GM23248 (cell line): ENCODE measurements at regions not wholly inside any gene's neighbourhood (a gene's known extent, or its start where the extent isn't known, plus 50 kb on each side); places are given as distances from the start of the nearest gene placed in this dataset.

Source experiments
- DNase-seq: peaks from one replicate; pipeline ENCODE4 v3.0.0-alpha.2; 2015
- H2AFZ ChIP-seq: fragments of 200-600 bp; sonication (generic); 2 replicates; pipeline ENCODE4 v1.6.1; 2016; ENCODE audit warnings: antibody characterized with exemption
- H3F3A ChIP-seq: fragments of 200-600 bp; sonication (generic); 2 replicates; pipeline ENCODE4 v1.6.1; 2016; ENCODE audit warnings: mild to moderate bottlenecking, antibody characterized with exemption, mixed run types; ENCODE audit not compliant: insufficient read depth
- H3K27ac ChIP-seq: fragments of 200-600 bp; sonication (generic); 2 replicates; pipeline ENCODE4 v1.5.1; 2016; ENCODE audit warnings: mild to moderate bottlenecking
- H3K27me3 ChIP-seq: fragments of 200-600 bp; sonication (generic); replicated peaks from 2 replicates; pipeline ENCODE4 v1.6.1; 2016; ENCODE audit warnings: mild to moderate bottlenecking; ENCODE audit not compliant: insufficient read depth
- H3K36me3 ChIP-seq: fragments of 200-600 bp; sonication (generic); 2 replicates; pipeline ENCODE4 v1.6.1; 2016; ENCODE audit warnings: low read depth, mild to moderate bottlenecking
- H3K4me1 ChIP-seq: fragments of 200-600 bp; sonication (generic); 2 replicates; pipeline ENCODE4 v1.6.1; 2016; ENCODE audit warnings: mild to moderate bottlenecking; ENCODE audit not compliant: insufficient read depth
- H3K4me2 ChIP-seq: fragments of 200-600 bp; sonication (generic); one replicate; pipeline ENCODE4 v1.6.1; 2016; ENCODE audit warnings: mild to moderate bottlenecking; ENCODE audit not compliant: unreplicated experiment
- H3K4me3 ChIP-seq: fragments of 200-600 bp; sonication (generic); 2 replicates; pipeline ENCODE4 v1.5.1; 2016; ENCODE audit warnings: mild to moderate bottlenecking
- H3K79me2 ChIP-seq: fragments of 200-600 bp; sonication (generic); 2 replicates; pipeline ENCODE4 v1.6.1; 2016; ENCODE audit warnings: mild to moderate bottlenecking; ENCODE audit not compliant: insufficient read depth
- H3K9ac ChIP-seq: fragments of 200-600 bp; sonication (generic); 2 replicates; pipeline ENCODE4 v1.6.1; 2016; ENCODE audit warnings: mild to moderate bottlenecking
- H3K9me2 ChIP-seq: fragments of 200-600 bp; sonication (generic); 2 replicates; pipeline ENCODE4 v1.6.1; 2016; ENCODE audit warnings: mixed run types, mild to moderate bottlenecking, moderate library complexity; ENCODE audit not compliant: insufficient read depth
- H3K9me3 ChIP-seq: fragments of 200-600 bp; sonication (generic); one replicate; pipeline ENCODE4 v1.6.1; 2017; ENCODE audit warnings: low read depth
- H4K20me1 ChIP-seq: fragments of 200-600 bp; sonication (generic); 2 replicates; pipeline ENCODE4 v1.6.0; 2016; ENCODE audit not compliant: insufficient read depth
- EZH2 ChIP-seq: fragments of 200-600 bp; sonication (generic); IDR thresholded peaks from 2 replicates; pipeline ENCODE4 v1.6.1; 2018; ENCODE audit warnings: antibody characterized with exemption, mild to moderate bottlenecking; ENCODE audit not compliant: insufficient read depth, poor library complexity, severe bottlenecking
- EZH2phosphoT487 ChIP-seq: fragments of 200-600 bp; sonication (generic); IDR thresholded peaks from 2 replicates; pipeline ENCODE4 v1.6.1; 2018; ENCODE audit warnings: antibody characterized with exemption, moderate library complexity, mild to moderate bottlenecking, low read depth; ENCODE audit not compliant: insufficient read depth
- WGBS, 2 experiments: methylation state at CpG; one replicate each; pipeline ENCODE4 v1.1.6; 2015 to 2017; ENCODE audit warnings: low lambda C conversion rate in 2 of 2, low coverage in 1 of 2; ENCODE audit errors: missing lambda C conversion rate in 2 of 2; 5-methylcytosine and 5-hydroxymethylcytosine counted together
- in situ Hi-C: fragments of 300-500 bp; cut with MboI; formaldehyde crosslinking; loops from 2 replicates; pipeline ENCODE4 v1.15.0; 2020

GRCh38 chr7:17674166-17674942 lies 265.9 kb downstream of the SNX13 start:
- Histone ChIP-seq H3K79me2 (no peaks in the 10 kb centered on the region), H3K27me3 (no peaks in the 10 kb centered on the region), H3F3A (peaks cover 32% of the 10 kb centered on the region), H3K36me3 (no peaks in the 10 kb centered on the region), H3K27ac (no peak overlapping the region), H3K4me3 (no peak overlapping the region), H3K9ac (no peak overlapping the region), H3K9me3 (no peaks in the 10 kb centered on the region), H2AFZ (peak overlapping the region; percentile 42; the same call in 1 of the 2 replicates), H3K9me2 (no peaks in the 10 kb centered on the region), H3K4me2 (no peak overlapping the region), H4K20me1 (no peaks in the 10 kb centered on the region), H3K4me1 (peaks cover 31% of the 10 kb centered on the region)
- TF ChIP-seq EZH2 (no peak), EZH2phosphoT487 (no peak)
- DNase-seq = peak; percentile 29
- in situ Hi-C loops = loop anchor here (25.0 kb wide), 1 partner anchor 687 kb away; no protein-coding TSS in a partner anchor
- 41 to 45% methylated on average over 8 of the region's 8 CpGs for WGBS, 2 experiments

DNA sequence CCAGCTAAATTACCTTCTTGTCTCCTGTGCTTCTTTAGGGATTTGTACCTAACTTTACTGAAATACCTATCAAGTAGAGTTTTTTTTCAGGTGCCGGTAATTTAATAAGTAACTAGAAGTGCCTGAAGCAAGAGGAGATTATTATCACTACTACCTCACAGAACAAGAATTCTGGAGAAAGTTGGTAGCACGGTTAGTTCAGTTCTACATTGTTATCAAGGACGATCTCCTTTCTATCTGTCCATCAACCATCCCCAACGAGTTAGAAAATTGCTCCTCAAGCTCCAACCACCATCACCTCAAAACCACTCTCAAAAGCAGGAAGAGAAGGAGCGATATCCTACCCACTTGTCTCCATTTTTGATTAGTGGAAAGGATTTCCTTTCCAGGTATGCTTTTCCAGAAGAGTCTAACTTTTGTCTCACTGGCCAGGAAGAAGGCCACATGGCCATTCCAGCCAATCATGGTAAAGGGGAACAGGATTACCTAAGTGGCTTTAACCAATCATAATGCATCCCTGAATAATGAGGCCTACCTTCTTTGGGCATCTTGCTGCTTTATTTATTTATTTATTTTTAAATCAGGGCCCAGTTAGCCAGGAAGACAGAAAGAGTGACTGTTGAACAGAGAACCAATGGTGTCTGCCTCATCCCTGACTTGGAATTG lies 265.2 kb downstream of the SNX13 start:
- no peak overlapping the region for H3K4me2 ChIP-seq
- peaks cover 38% of the 10 kb centered on the region for H3F3A ChIP-seq
- peaks cover 37% of the 10 kb centered on the region for H3K4me1 ChIP-seq
- TF ChIP-seq EZH2phosphoT487 (no peak), EZH2 (no peak)
- no peak for DNase-seq
- in situ Hi-C loops = loop anchor here (25.0 kb wide), 2 partner anchors 688 to 887 kb away; no protein-coding TSS in a partner anchor
- peak overlapping the region; percentile 42; the same call in 1 of the 2 replicates for H2AFZ ChIP-seq
- WGBS, 2 experiments = 74 to 75% methylated on average over 5 of the region's 5 CpGs
- H3K27ac ChIP-seq = no peak overlapping the region
- no peaks in the 10 kb centered on the region for H3K36me3 ChIP-seq
- no peak overlapping the region for H3K4me3 ChIP-seq
- H3K9me3 ChIP-seq = no peaks in the 10 kb centered on the region
- H4K20me1 ChIP-seq = no peaks in the 10 kb centered on the region
- H3K79me2 ChIP-seq = no peaks in the 10 kb centered on the region
- H3K27me3 ChIP-seq = no peaks in the 10 kb centered on the region
- H3K9ac ChIP-seq = no peak overlapping the region
- H3K9me2 ChIP-seq = no peaks in the 10 kb centered on the region

- peaks cover 59% of the 10 kb centered on the region for H3F3A ChIP-seq
- TF ChIP-seq EZH2phosphoT487 = no peak
- TF ChIP-seq EZH2 = no peak
- H3K36me3 ChIP-seq = no peaks in the 10 kb centered on the region
- H3K79me2 ChIP-seq = no peaks in the 10 kb centered on the region
- H3K9me3 ChIP-seq = no peaks in the 10 kb centered on the region
- in situ Hi-C loops = loop anchor here (25.0 kb wide), 1 partner anchor 885 kb away; no protein-coding TSS in a partner anchor
- peak overlapping the region; percentile 20; the same call in 1 of the 2 replicates for H2AFZ ChIP-seq
- H3K9me2 ChIP-seq = no peaks in the 10 kb centered on the region
- H3K4me3 ChIP-seq = no peak overlapping the region
- no peaks in the 10 kb centered on the region for H4K20me1 ChIP-seq
- peak overlapping the region; percentile 82 for H3K27ac ChIP-seq
- H3K9ac ChIP-seq = peak overlapping the region; percentile 26; the same call in 1 of the 2 replicates
- H3K4me1 ChIP-seq = peaks cover 59% of the 10 kb centered on the region
- no peaks in the 10 kb centered on the region for H3K27me3 ChIP-seq
- peak overlapping the region; percentile 39 for H3K4me2 ChIP-seq
- 8 to 9% methylated on average over 2 of the region's 2 CpGs for WGBS, 2 experiments
- DNase-seq = peak; percentile 79
These were observed 262.9 kb downstream of the SNX13 start for GRCh38 chr7:17677408-17677807.

DNA sequence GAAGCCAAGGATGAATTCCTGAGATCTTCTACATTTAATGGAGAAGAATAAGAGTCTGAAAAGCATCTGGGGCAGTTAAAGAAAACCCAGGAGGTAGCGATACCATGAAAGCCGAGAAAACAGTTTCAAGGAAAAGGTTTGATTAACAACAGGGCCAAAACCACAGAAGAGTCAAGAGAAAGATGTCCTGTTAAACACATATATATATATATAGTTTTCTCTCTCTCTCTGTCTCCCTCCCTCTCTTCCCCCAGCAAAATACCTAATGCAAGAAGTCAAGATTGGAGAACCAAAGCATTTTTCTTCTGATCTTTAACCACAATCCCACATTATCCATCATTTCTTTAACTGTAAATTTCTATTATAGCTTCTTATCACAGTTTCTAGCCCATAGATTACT lies 261.4 kb downstream of the SNX13 start:
- in situ Hi-C loops = loop anchor here (25.0 kb wide), 1 partner anchor 883 kb away; no protein-coding TSS in a partner anchor
- H3F3A ChIP-seq = peaks cover 72% of the 10 kb centered on the region
- peaks cover 74% of the 10 kb centered on the region for H3K4me1 ChIP-seq
- no peak overlapping the region for H2AFZ ChIP-seq
- TF ChIP-seq EZH2 (no peak), EZH2phosphoT487 (no peak)
- H3K27me3 ChIP-seq = no peaks in the 10 kb centered on the region
- no peaks in the 10 kb centered on the region for H3K79me2 ChIP-seq
- H3K27ac ChIP-seq = peak overlapping the region; percentile 82
- no peaks in the 10 kb centered on the region for H3K36me3 ChIP-seq
- peak overlapping the region; percentile 58 for H3K4me2 ChIP-seq
- DNase-seq = no peak
- H3K9ac ChIP-seq = peak overlapping the region; percentile 44; the same call in 1 of the 2 replicates
- H3K4me3 ChIP-seq = no peak overlapping the region
- no peaks in the 10 kb centered on the region for H3K9me2 ChIP-seq
- WGBS, 2 experiments = 69 to 86% methylated on average over 2 of the region's 2 CpGs
- H3K9me3 ChIP-seq = no peaks in the 10 kb centered on the region
- no peaks in the 10 kb centered on the region for H4K20me1 ChIP-seq
